HG02763 (cell line): ENCODE measurements at regions not wholly inside any gene's neighbourhood (a gene's known extent, or its start where the extent isn't known, plus 50 kb on each side); places are given as distances from the start of the nearest gene placed in this dataset.

ENCODE experiments used
- ATAC-seq: cut with Tn5 transposase; IDR thresholded peaks from one replicate; pipeline ENCODE4 v1.9.1; 2021; ENCODE audit warnings: mild to moderate bottlenecking, moderate library complexity; ENCODE audit not compliant: unreplicated experiment

- no peak for ATAC-seq
Observed at GRCh38 chr2:145049475-145049874, 529.6 kb upstream of the ZEB2 start.

DNA sequence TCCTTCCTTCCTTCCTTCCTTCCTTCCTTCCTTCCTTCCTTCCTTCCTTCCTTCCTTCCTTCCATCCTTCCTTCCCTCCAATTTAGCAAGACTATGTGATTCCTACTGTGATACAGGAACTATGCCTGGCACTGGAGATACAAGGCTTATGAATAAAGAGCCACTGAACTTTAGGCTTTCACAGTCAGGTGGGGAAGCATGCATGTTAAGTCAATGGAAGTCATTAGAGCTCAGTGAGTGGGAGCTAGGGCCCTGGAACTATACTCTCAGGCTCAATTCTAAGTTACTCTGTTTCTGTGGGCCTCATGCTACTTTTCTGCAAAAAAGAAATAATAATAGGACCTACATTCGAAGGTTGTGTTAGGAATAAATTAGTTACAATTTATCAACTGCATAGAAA lies 527.6 kb upstream of the ZEB2 start:
- no peak for ATAC-seq

DNA sequence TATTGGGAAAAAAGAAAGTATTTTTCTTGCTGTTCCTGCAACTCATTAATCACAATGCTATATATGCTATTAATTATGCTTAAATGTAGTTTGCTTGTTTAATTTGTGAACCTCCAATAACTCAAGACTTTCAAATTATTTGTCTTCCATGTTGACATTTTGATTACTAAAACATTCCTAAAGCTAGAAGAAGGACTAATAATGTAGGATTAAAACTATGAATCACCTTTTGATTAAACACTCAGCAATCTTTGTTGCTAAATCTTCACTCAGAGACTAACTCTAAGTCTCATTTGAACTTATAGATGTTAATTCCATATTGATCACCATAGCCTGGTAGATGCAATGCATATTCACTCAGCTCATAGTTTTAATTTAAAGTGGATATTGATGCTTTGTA lies 524.6 kb upstream of the ZEB2 start:
- no peak for ATAC-seq

- ATAC-seq, result no peak
Observed at GRCh38 chr2:145043399-145043834, 523.5 kb upstream of the ZEB2 start.

DNA sequence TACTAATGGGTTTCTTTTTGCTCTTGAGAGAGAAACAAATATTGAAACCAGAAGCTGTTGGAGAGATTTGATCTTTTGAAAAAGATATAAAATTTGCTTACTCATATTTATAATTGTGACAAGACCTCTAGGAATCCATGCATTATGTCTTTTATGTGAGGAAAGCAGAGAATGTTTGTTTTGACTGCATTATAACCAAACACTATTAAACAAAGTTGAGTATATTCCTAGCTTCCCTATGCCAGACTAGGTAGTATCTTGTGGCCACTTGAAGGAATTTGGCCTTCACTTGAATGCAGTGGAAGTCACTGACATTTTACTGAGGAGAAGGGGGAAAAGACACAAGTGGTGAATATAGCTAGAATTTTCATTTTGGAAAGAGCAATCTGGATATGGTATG lies 521.8 kb upstream of the ZEB2 start:
- ATAC-seq, result no peak

DNA sequence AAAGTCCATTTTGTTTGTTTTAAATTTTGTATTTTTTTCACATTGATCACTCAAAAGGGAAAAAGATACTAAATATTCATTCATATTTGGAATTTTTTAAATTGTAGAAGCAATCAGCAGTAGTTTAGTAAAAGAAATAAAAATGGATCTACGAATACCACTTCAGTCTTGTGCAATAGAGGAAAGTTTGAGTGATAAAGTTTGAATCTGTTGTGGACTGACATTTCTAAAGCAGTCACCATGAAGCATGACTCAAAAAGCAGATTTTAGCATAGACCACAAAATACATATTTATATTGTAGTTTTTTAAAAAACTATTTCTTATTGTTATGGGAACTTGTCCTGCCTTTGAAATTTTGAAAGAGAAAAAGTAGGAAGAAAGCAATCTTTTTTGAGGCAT lies 520.5 kb upstream of the ZEB2 start:
- ATAC-seq, result no peak

GRCh38 chr2:145038041-145038525 lies 518.2 kb upstream of the ZEB2 start:
- no peak for ATAC-seq

GRCh38 chr2:145036421-145037011 lies 516.6 kb upstream of the ZEB2 start:
- ATAC-seq, result no peak

- no peak for ATAC-seq
Observed at GRCh38 chr2:145034511-145034910, 514.6 kb upstream of the ZEB2 start.

- no peak for ATAC-seq
Observed at GRCh38 chr2:145033438-145033837, 513.5 kb upstream of the ZEB2 start.

- ATAC-seq, result no peak
Observed at GRCh38 chr2:145032791-145033190, 512.9 kb upstream of the ZEB2 start.

- ATAC-seq, result no peak
Observed at GRCh38 chr2:145029873-145030272, 510.0 kb upstream of the ZEB2 start.

DNA sequence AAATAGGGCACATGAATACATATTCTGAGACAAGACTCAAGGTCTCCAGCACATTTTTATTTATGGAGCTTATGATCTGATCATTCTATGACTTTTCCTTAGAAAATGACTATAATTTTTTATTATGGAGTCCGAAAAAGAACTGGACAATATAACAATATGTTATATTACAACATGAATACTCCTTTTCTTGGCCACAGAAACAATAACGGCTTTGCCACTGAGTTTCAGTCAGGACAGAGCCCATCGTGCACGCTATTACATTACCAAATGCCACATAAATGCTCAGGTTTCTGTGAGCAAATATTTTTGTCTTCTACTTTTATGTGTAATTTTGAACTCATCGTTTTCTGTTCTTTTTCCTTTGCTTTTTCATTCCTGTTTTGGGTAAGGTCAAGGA lies 509.2 kb upstream of the ZEB2 start:
- ATAC-seq, result no peak

DNA sequence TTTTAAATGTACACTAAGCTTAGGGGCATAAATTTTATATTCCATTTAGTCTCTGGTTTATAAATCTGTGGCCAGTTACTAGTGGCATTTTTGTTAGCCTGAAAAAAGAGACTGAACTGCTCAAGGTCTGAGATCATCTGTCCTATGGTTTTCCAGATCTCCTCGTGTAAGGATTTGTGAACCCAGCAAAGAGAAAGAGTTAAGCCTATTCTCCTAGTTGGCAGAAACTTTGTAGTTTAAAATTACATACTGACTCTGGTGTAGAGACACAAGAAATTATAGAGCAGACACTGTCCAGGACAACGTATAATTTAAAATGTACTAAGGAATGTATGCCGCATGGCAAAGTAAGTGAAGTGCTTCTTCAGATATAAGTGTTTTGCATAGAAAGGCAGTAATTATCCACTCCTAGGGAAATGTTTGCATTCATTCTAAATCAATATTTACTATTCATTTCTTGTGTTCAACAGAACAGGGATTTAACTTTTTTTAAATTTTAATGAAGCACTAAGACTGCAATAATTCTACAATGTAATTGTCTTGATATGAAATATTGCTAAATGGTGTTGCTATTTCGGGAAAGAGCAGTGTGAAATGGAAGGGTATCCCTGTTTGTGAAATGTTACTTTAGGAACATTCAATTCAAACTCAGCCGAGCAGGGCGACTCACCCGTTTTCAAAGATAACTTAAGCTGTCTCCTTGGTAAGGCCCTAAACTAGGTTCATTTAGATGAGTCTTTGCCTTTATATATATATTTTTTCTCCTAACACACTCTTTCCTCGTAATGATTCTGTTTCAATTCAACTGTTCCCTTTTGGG lies 508.4 kb upstream of the ZEB2 start:
- ATAC-seq, result no peak

GRCh38 chr2:145026456-145027455 lies 506.8 kb upstream of the ZEB2 start:
- no peak for ATAC-seq

GRCh38 chr2:145025382-145025781 lies 505.5 kb upstream of the ZEB2 start:
- ATAC-seq, result no peak

DNA sequence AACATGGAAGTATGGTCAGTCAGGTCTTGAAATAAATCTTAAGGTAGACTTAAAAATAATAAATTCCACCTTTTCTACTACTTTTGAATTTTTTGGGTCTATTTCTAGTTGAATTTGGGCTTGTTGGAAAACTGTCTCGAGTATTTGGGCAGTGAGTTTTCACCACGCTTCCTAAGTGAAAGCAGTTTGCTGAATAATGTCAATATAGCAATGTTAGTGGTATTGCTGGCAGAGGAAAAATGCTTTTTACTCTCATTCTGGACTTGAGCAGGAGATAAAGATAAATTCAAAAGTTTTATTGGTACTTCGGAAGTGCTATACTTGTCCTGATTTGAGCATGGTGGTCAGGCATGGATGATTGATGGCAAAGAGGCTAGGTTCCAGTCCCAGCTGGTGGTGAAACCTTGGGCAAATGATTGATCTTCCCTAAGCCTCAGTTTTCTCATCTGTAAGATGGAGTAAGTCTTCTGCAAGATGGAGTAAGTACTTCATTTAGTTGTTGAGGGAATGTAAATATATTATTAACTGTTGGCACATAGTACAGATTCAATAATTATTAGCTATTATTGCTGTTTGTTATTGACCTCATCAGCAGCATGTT lies 503.5 kb upstream of the ZEB2 start:
- ATAC-seq, result no peak

- ATAC-seq, result no peak
Observed at GRCh38 chr2:145022666-145023333, 502.9 kb upstream of the ZEB2 start.

DNA sequence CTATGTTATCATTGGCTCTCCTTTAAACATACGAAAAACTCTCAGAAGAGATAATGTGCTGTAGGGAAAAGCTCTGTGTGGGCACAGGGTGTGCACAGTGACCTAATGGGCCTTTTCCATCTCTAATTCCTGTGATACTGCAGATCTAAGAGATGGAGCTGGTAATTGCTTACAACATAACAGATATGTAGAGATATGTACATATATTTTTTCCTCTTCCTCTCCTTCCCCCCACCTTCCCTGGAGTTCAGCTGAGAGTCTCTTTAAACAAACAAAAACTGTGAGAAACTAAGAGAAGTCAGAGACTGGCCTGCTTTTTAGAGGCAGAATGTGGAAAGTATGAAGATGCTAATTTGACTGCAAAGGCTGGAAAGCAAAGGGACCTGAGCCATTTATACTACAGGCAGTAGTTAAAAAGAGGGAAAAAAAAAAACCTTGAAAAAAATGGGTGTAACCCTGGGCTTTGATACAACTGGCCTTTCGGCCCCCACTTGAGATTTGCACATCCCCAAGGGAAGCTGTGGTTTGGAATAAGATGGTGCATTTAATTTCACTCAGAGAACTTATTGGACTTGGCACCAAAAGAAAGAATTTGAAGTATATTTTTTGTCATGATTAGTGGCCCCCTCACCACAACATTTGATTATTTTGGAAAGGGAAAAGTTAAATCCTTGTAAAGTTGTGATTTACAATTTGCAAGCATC lies 502.2 kb upstream of the ZEB2 start:
- ATAC-seq, result no peak

DNA sequence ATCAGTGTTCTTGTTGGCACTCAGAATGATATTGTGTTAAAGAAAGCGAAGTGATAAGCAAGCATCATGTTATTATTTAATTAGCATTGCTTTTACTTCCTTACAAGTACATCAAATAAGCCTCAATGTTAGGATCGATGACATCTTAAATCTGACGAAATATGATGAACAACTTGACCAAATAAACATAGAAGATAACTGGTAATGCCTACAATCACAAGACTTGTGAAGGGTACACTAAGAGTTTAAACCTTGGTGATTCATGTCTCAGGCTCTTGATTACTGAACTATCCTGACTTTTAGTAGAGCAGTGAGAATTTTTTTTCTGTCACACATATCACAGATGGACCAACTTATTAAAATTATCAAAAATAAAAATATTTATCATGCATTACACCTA lies 500.8 kb upstream of the ZEB2 start:
- ATAC-seq, result no peak
